ENCODE measurements at regions not wholly inside any gene's neighbourhood (a gene's known extent, or its start where the extent isn't known, plus 50 kb on each side); places are given as distances from the start of the nearest gene placed in this dataset.

- TF ChIP-seq CTCF (IDR thresholded peaks at IDR 0.05): no peak
- Mint-ChIP-seq H3K9me3 (ENCODE audit: unreplicated experiment) (no peaks in the 10 kb centered on the region), H3K27me3 (ENCODE audit: unreplicated experiment) (peaks cover 48% of the 10 kb centered on the region), H3K4me1 (ENCODE audit: unreplicated experiment) (no peaks in the 10 kb centered on the region), H3K27ac (ENCODE audit: unreplicated experiment) (no peak overlapping the region), H3K36me3 (ENCODE audit: unreplicated experiment) (no peaks in the 10 kb centered on the region), H3K4me3 (ENCODE audit: unreplicated experiment) (no peak overlapping the region)
- no peak for DNase-seq (ENCODE audit: extremely low spot score, unreplicated experiment)
Measured at GRCh38 chr4:57243076-57243475, 132.9 kb upstream of the IGFBP7 start.

- Mint-ChIP-seq H3K27me3 (ENCODE audit: unreplicated experiment) (peaks cover 36% of the 10 kb centered on the region), H3K4me3 (ENCODE audit: unreplicated experiment) (no peak overlapping the region), H3K27ac (ENCODE audit: unreplicated experiment) (no peak overlapping the region), H3K36me3 (ENCODE audit: unreplicated experiment) (no peaks in the 10 kb centered on the region), H3K4me1 (ENCODE audit: unreplicated experiment) (peaks cover 5% of the 10 kb centered on the region), H3K9me3 (ENCODE audit: unreplicated experiment) (no peaks in the 10 kb centered on the region)
- TF ChIP-seq CTCF (IDR thresholded peaks at IDR 0.05): no peak
- DNase-seq (ENCODE audit: extremely low spot score, unreplicated experiment): no peak
Measured at GRCh38 chr4:57234252-57234775, 124.1 kb upstream of the IGFBP7 start.

GRCh38 chr4:57233386-57233785 is 123.2 kb upstream of the IGFBP7 start:
- Mint-ChIP-seq H3K27me3 (ENCODE audit: unreplicated experiment) (peaks cover 36% of the 10 kb centered on the region), H3K4me3 (ENCODE audit: unreplicated experiment) (no peak overlapping the region), H3K4me1 (ENCODE audit: unreplicated experiment) (peaks cover 5% of the 10 kb centered on the region), H3K9me3 (ENCODE audit: unreplicated experiment) (no peaks in the 10 kb centered on the region), H3K27ac (ENCODE audit: unreplicated experiment) (no peak overlapping the region), H3K36me3 (ENCODE audit: unreplicated experiment) (no peaks in the 10 kb centered on the region)
- no peak for DNase-seq (ENCODE audit: extremely low spot score, unreplicated experiment)
- no peak for TF ChIP-seq CTCF (IDR thresholded peaks at IDR 0.05)

- Mint-ChIP-seq H3K36me3 (ENCODE audit: unreplicated experiment) (no peaks in the 10 kb centered on the region), H3K27me3 (ENCODE audit: unreplicated experiment) (peaks cover 37% of the 10 kb centered on the region), H3K27ac (ENCODE audit: unreplicated experiment) (no peak overlapping the region), H3K4me1 (ENCODE audit: unreplicated experiment) (peaks cover 5% of the 10 kb centered on the region), H3K9me3 (ENCODE audit: unreplicated experiment) (no peaks in the 10 kb centered on the region), H3K4me3 (ENCODE audit: unreplicated experiment) (no peak overlapping the region)
- TF ChIP-seq CTCF (IDR thresholded peaks at IDR 0.05): no peak
- DNase-seq (ENCODE audit: extremely low spot score, unreplicated experiment): no peak
Measured at GRCh38 chr4:57231781-57232180, 121.6 kb upstream of the IGFBP7 start.

GRCh38 chr4:57220734-57221133 is 110.5 kb upstream of the IGFBP7 start:
- H3K9me3 Mint-ChIP-seq (ENCODE audit: unreplicated experiment): no peaks in the 10 kb centered on the region
- peaks cover 41% of the 10 kb centered on the region for H3K27me3 Mint-ChIP-seq (ENCODE audit: unreplicated experiment)
- DNase-seq (ENCODE audit: extremely low spot score, unreplicated experiment): no peak
- no peaks in the 10 kb centered on the region for H3K36me3 Mint-ChIP-seq (ENCODE audit: unreplicated experiment)
- no peak overlapping the region for H3K27ac Mint-ChIP-seq (ENCODE audit: unreplicated experiment)
- TF ChIP-seq CTCF (IDR thresholded peaks at IDR 0.05): no peak
- H3K4me3 Mint-ChIP-seq (ENCODE audit: unreplicated experiment): no peak overlapping the region
- H3K4me1 Mint-ChIP-seq (ENCODE audit: unreplicated experiment): no peaks in the 10 kb centered on the region

Measured in osteocyte (in vitro differentiated cells).